ENCODE measurements at regions not wholly inside any gene's neighbourhood (a gene's known extent, or its start where the extent isn't known, plus 50 kb on each side); places are given as distances from the start of the nearest gene placed in this dataset.

DNA sequence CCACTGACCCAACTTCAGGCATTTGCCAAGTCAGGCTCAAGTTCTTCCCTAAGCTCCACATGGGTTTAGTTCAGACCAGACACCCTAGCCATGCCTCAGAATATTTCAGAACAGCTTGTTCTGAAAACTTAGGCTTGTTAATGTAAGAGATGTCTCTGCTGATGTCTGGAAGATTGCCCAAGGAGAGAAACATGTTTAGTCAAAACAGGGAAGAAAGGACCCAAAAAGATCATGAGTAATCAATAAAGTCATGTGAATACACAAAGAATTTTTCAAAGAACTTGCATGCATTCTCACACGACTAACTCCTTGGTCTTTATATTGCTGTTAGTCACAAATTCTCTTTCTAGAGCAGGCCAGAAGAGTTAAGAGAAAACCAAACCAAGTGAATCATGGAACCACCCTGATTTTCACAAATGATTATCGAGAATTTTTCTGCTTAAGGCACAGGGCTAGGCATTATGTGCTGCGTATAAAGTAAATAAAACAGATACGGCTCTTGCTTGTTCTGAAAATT is 158.1 kb upstream of the HMHB1 start:
- Histone ChIP-seq H3K9me3 (no peaks in the 10 kb centered on the region), H3K4me3 (no peak overlapping the region), H3K27ac (no peak overlapping the region), H3K4me1 (peaks cover 0 to 7% (median 3%) of the 10 kb centered on the region in 4 donors), H3K36me3 (no peaks in the 10 kb centered on the region), H3K27me3 (no peaks in the 10 kb centered on the region)
- TF ChIP-seq POLR2A (IDR thresholded peaks at IDR 0.05) (no peak), EP300 (IDR thresholded peaks at IDR 0.05) (no peak), POLR2AphosphoS5 (IDR thresholded peaks at IDR 0.05) (no peak)
- TF ChIP-seq, protein P1, sequence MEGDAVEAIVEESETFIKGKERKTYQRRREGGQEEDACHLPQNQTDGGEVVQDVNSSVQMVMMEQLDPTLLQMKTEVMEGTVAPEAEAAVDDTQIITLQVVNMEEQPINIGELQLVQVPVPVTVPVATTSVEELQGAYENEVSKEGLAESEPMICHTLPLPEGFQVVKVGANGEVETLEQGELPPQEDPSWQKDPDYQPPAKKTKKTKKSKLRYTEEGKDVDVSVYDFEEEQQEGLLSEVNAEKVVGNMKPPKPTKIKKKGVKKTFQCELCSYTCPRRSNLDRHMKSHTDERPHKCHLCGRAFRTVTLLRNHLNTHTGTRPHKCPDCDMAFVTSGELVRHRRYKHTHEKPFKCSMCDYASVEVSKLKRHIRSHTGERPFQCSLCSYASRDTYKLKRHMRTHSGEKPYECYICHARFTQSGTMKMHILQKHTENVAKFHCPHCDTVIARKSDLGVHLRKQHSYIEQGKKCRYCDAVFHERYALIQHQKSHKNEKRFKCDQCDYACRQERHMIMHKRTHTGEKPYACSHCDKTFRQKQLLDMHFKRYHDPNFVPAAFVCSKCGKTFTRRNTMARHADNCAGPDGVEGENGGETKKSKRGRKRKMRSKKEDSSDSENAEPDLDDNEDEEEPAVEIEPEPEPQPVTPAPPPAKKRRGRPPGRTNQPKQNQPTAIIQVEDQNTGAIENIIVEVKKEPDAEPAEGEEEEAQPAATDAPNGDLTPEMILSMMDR (IDR thresholded peaks at IDR 0.05): no peak
- intact Hi-C loops (cut with DNase I; ENCODE audit: low total_unique reads): no loop called here
- WGBS, 5 donors: 84 to 94% (median 92%) methylated on average over 4 of the region's 4 CpGs
- no peak for DNase-seq

DNA sequence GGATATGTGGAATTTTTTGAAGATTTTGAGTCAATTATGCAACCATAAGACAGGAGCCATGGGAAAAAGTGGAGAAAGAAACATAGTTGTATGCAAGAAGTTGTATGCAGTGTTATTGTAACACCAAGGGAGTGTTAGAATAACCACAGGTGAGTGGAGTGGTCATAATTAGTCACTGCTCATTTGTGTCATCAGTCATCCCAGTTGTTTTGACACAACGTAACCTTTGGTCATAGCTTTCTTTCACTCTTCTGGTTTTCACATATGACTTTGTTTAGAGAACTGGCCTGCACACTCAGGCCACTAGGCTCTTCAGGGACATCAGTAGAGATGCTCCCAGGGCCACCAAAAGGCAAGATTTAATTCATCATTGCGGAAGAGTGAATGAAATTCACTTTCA is 158.7 kb upstream of the HMHB1 start:
- H3K4me3 ChIP-seq: no peak overlapping the region
- H3K36me3 ChIP-seq: no peaks in the 10 kb centered on the region
- peaks cover 0 to 7% (median 3%) of the 10 kb centered on the region in 4 donors for H3K4me1 ChIP-seq
- intact Hi-C loops (cut with DNase I; ENCODE audit: low total_unique reads): no loop called here
- no peak for DNase-seq
- WGBS, 5 donors: 85 to 96% (median 90%) methylated on average over 2 of the region's 2 CpGs
- no peaks in the 10 kb centered on the region for H3K27me3 ChIP-seq
- no peak for TF ChIP-seq POLR2AphosphoS5 (IDR thresholded peaks at IDR 0.05)
- H3K27ac ChIP-seq: no peak overlapping the region
- H3K9me3 ChIP-seq: no peaks in the 10 kb centered on the region

DNA sequence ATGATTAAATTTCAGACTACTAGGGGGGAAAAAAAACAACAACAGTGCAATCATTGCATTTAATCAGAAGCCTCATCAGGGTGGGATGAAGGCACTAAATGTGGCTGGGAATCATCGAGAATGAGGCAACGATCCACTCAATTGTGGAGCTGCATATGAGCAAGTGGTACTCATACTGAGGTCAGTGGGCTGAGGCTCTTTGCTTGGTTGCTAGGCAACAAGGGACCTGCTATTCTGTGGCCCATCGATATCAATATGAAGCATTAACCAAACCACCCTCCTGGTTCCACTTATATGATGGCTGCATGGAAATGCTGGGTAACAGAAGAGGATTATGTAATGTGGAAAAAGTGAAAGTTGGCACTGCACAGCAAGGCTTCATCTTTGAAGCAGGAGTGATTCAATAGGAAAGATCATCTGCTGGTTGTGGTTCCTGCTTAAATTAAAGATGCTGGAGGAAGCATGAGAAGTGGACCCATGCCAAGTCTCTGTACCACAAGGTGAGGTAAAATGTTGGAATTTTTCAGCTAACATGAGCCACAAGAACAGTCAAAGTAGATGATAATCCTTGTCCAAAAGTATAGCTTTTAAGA is 159.8 kb upstream of the HMHB1 start:
- Histone ChIP-seq H3K36me3 (no peaks in the 10 kb centered on the region), H3K4me3 (no peak overlapping the region), H3K27ac (no peak overlapping the region), H3K27me3 (no peaks in the 10 kb centered on the region), H3K9me3 (no peaks in the 10 kb centered on the region), H3K4me1 (no peaks in the 10 kb centered on the region)
- whole genome bisulfite sequencing, 5 donors: 71 to 86% (median 73%) methylated on average over 3 of the region's 3 CpGs
- TF ChIP-seq POLR2AphosphoS5 (IDR thresholded peaks at IDR 0.05): no peak
- no peak for TF ChIP-seq POLR2A (IDR thresholded peaks at IDR 0.05)
- intact Hi-C loops (cut with DNase I; ENCODE audit: low total_unique reads): no loop called here
- DNase-seq: peak in 1 of 2 donors; percentile 32

DNA sequence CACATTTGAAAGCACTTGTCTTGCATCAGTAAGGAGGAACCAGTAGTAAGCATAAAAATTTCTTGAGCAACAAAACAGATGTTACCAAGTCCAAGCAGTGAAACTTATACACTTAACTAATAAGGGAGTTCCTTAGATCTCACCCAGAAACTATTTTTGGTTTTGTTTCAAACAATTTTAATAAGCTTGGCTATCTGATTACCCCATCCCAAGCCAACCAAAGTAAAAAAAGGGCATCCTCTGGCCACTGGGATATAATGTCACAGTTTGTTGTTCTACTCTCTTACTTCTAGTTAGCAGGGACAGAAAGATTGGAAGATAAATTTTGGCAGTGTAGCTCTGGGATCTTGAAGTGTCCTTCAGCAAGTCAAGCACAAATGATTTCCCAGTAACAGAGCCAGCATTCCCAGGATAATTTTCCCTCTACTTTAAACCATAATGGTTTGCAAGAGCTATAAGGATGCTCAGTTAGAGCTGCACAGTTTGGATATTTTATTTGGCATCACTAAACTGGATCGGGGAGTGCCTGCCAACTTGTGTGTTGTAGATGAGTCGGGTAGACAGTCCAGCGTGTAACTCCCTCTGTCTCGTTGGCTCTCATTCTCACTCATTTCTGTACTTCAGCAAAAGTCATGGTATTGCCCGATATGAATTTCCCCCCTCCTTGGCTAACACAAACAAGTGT is 161.9 kb upstream of the HMHB1 start:
- TF ChIP-seq, protein P1 (IDR thresholded peaks at IDR 0.05): no peak
- TF ChIP-seq EP300 (IDR thresholded peaks at IDR 0.05) (no peak), POLR2A (IDR thresholded peaks at IDR 0.05) (no peak), POLR2AphosphoS5 (IDR thresholded peaks at IDR 0.05) (no peak)
- H3K9me3 ChIP-seq: no peaks in the 10 kb centered on the region
- H3K27me3 ChIP-seq: no peaks in the 10 kb centered on the region
- intact Hi-C loops (cut with DNase I; ENCODE audit: low total_unique reads): no loop called here
- DNase-seq: peak in 1 of 2 donors; percentile 43
- H3K4me3 ChIP-seq: no peak overlapping the region
- H3K4me1 ChIP-seq: no peaks in the 10 kb centered on the region
- no peaks in the 10 kb centered on the region for H3K36me3 ChIP-seq
- 54 to 76% (median 61%) methylated on average over 5 of the region's 5 CpGs for WGBS, 5 donors
- H3K27ac ChIP-seq: no peak overlapping the region

DNA sequence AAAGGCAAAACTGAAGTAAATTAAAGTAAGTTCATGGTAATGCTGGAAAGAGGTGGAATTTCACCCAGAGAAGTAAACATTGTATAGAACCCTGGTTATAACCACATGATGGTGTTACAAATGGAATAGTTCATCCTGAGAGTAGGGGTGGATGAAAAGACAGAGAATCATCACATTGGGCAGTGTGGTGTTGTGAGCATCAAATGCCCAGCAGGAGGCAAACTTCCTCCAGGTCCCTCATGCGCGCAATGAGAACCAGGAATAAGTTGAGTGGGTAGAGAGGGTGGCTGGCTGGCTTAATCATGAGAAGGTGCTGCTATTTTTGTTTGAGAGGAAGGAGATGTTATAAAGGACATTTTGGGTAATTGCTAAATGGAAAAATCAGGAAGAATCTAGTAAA is 163.3 kb upstream of the HMHB1 start:
- DNase-seq: no peak
- intact Hi-C loops (cut with DNase I; ENCODE audit: low total_unique reads): no loop called here
- TF ChIP-seq POLR2A (IDR thresholded peaks at IDR 0.05): no peak
- TF ChIP-seq, protein P1 (IDR thresholded peaks at IDR 0.05): peak in 2 of 7 experiments; percentile 5 to 27
- H3K36me3 ChIP-seq: no peaks in the 10 kb centered on the region
- no peaks in the 10 kb centered on the region for H3K27me3 ChIP-seq
- no peak overlapping the region for H3K27ac ChIP-seq
- 94 to 98% (median 95%) methylated on average over 2 of the region's 2 CpGs for WGBS, 5 donors
- H3K9me3 ChIP-seq: no peaks in the 10 kb centered on the region
- no peak overlapping the region for H3K4me3 ChIP-seq
- no peaks in the 10 kb centered on the region for H3K4me1 ChIP-seq
